ENCODE measurements at regions not wholly inside any gene's neighbourhood (a gene's known extent, or its start where the extent isn't known, plus 50 kb on each side); places are given as distances from the start of the nearest gene placed in this dataset.

DNA sequence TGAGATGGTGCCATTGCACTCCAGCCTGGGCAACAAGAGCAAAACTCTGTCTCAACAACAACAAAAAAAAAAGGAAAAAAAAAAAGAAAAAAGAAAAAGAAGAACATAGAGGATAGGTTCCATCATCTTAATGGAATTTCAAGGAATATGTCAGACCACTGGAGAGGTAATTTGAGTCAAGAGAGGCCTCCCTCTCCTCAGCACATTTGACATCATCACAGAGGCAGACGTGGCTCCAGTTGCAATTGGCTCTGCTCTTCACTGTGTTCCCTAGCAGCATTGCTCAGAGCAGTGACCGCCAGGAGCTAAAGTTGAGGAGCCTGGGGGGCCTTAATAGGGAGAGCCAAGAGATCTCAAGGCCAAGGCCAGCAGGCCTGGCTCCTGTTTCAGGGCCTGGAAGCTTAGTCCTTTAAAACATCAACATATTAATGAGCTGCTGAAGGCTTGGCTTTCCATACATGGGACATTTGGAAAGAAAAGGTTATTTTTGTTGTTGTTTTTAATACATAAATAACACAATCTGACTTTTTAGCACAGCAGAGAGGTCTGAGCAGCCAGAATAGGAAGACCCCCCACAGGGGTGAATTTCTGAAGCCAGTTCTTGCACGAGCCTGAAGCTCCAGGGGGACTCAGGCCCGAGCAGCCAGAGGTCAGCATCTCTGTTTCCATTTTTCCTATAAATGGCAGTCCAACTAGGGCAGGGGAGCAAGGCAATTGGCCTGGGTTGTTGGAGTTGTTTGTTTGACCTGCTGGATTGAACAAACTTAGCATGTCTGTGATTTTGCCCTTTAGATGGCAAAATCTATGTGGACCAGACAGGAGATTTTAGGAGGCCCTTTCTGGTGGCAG, 118.3 kb upstream of the FGGY start:
- H3K9ac ChIP-seq (ENCODE audit: insufficient read depth in 1 of 2, low read depth in 2 of 2, low read length in 2 of 2), result no peak overlapping the region
- WGBS (ENCODE audit: insufficient coverage, low coverage, missing lambda C conversion rate), result 12% methylated on average over 4 of the region's 4 CpGs

More for the DNA sequence above, 118.3 kb upstream of the FGGY start:
- H3K9me3 ChIP-seq (replicated peaks; ENCODE audit: control insufficient read depth, insufficient read depth, low read depth, low read length), result no peaks in the 10 kb centered on the region
- intact Hi-C loops (cut with micrococcal nuclease) (no loop called here), in situ Hi-C loops (cut with MboI) (no loop called here)
- no peaks in the 10 kb centered on the region for H3K79me2 ChIP-seq (ENCODE audit: control insufficient read depth, insufficient read depth, low read length)
- ChIA-PET POLR2A (interaction anchor here (1.6 kb wide), 1 partner anchor 11 kb away, joined by 4 read pairs; no protein-coding TSS in a partner anchor), CTCF (ENCODE audit: low intra/inter-chr PET ratio) (no interaction called here)
- no peak overlapping the region for H3K27ac ChIP-seq (ENCODE audit: extremely low read depth, low read depth, low read length)
- H3K36me3 ChIP-seq (ENCODE audit: control insufficient read depth, insufficient read depth, low read length), result no peaks in the 10 kb centered on the region
- no peak overlapping the region for H3K4me3 ChIP-seq
- no peak for TF ChIP-seq GTF2F1 (IDR thresholded peaks at IDR 0.05; ENCODE audit: low read depth, low read length)
- TF ChIP-seq ZNF76 (CRISPR knock-in tag; IDR thresholded peaks at IDR 0.05; ENCODE audit: borderline replicate concordance), result no peak
- TF ChIP-seq FOXA3 (CRISPR knock-in tag; conservative IDR thresholded peaks at IDR 0.05 in 1 of 2, IDR thresholded peaks at IDR 0.05 in 1 of 2), result no peak
- no peak for TF ChIP-seq ZNF583 (CRISPR knock-in tag; IDR thresholded peaks at IDR 0.05)
- no peak for TF ChIP-seq ETV1 (tag; conservative IDR thresholded peaks at IDR 0.05; ENCODE audit: low read depth)
- TF ChIP-seq, protein P1, sequence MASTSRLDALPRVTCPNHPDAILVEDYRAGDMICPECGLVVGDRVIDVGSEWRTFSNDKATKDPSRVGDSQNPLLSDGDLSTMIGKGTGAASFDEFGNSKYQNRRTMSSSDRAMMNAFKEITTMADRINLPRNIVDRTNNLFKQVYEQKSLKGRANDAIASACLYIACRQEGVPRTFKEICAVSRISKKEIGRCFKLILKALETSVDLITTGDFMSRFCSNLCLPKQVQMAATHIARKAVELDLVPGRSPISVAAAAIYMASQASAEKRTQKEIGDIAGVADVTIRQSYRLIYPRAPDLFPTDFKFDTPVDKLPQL (IDR thresholded peaks at IDR 0.05; ENCODE audit: extremely low read depth, insufficient read length), result no peak
- TF ChIP-seq SAFB (IDR thresholded peaks at IDR 0.05; ENCODE audit: borderline replicate concordance, low read depth, low read length), result no peak
- TF ChIP-seq CHD4 (IDR thresholded peaks at IDR 0.05; ENCODE audit: insufficient read depth, insufficient replicate concordance, low read depth, low read length, poor library complexity, severe bottlenecking), result no peak
- TF ChIP-seq, protein P2, sequence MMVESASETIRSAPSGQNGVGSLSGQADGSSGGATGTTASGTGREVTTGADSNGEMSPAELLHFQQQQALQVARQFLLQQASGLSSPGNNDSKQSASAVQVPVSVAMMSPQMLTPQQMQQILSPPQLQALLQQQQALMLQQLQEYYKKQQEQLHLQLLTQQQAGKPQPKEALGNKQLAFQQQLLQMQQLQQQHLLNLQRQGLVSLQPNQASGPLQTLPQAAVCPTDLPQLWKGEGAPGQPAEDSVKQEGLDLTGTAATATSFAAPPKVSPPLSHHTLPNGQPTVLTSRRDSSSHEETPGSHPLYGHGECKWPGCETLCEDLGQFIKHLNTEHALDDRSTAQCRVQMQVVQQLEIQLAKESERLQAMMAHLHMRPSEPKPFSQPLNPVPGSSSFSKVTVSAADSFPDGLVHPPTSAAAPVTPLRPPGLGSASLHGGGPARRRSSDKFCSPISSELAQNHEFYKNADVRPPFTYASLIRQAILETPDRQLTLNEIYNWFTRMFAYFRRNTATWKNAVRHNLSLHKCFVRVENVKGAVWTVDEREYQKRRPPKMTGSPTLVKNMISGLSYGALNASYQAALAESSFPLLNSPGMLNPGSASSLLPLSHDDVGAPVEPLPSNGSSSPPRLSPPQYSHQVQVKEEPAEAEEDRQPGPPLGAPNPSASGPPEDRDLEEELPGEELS (CRISPR knock-in tag; IDR thresholded peaks at IDR 0.05; ENCODE audit: borderline replicate concordance), result no peak
- TF ChIP-seq BDP1 (IDR thresholded peaks at IDR 0.05; ENCODE audit: insufficient read depth, insufficient read length), result no peak
- TF ChIP-seq PML (IDR thresholded peaks at IDR 0.05; ENCODE audit: low read length), result no peak
- TF ChIP-seq, protein P3, sequence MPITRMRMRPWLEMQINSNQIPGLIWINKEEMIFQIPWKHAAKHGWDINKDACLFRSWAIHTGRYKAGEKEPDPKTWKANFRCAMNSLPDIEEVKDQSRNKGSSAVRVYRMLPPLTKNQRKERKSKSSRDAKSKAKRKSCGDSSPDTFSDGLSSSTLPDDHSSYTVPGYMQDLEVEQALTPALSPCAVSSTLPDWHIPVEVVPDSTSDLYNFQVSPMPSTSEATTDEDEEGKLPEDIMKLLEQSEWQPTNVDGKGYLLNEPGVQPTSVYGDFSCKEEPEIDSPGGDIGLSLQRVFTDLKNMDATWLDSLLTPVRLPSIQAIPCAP (CRISPR knock-in tag; IDR thresholded peaks at IDR 0.05; ENCODE audit: borderline replicate concordance), result no peak
- no peak for TF ChIP-seq KLF6 (CRISPR knock-in tag; IDR thresholded peaks at IDR 0.05; ENCODE audit: borderline replicate concordance)
- no peak for TF ChIP-seq ARNT (IDR thresholded peaks at IDR 0.05)
- TF ChIP-seq TEAD4 (IDR thresholded peaks at IDR 0.05; ENCODE audit: low read length), result no peak
- TF ChIP-seq TEAD4 (CRISPR knock-in tag; IDR thresholded peaks at IDR 0.05; ENCODE audit: borderline replicate concordance), result no peak
- no peak for TF ChIP-seq MAFK (IDR thresholded peaks at IDR 0.05; ENCODE audit: low read length)
- TF ChIP-seq, protein P4, sequence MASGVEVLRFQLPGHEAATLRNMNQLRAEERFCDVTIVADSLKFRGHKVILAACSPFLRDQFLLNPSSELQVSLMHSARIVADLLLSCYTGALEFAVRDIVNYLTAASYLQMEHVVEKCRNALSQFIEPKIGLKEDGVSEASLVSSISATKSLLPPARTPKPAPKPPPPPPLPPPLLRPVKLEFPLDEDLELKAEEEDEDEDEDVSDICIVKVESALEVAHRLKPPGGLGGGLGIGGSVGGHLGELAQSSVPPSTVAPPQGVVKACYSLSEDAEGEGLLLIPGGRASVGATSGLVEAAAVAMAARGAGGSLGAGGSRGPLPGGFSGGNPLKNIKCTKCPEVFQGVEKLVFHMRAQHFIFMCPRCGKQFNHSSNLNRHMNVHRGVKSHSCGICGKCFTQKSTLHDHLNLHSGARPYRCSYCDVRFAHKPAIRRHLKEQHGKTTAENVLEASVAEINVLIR (CRISPR knock-in tag; IDR thresholded peaks at IDR 0.05), result no peak
- ATAC-seq, result no peak
- no peak for FAIRE-seq
- no peak for DNase-seq (ENCODE audit: extremely low read depth in 1 of 4, low spot score in 3 of 4)
- H4K20me1 ChIP-seq (replicated peaks; ENCODE audit: control insufficient read depth, insufficient read depth, low read length), result no peaks in the 10 kb centered on the region
- H3K4me2 ChIP-seq (ENCODE audit: insufficient read depth, low read length), result no peak overlapping the region
- no peaks in the 10 kb centered on the region for H3K4me1 ChIP-seq (replicated peaks in 1 of 2; ENCODE audit: control insufficient read depth in 2 of 2, insufficient read depth in 2 of 2, low read length in 2 of 2)
- 0 out of 5 replicates have a peak, but pooled peaks cover 0 to 4% of the 10 kb centered on the region in 2 experiments for H3K27me3 ChIP-seq (ENCODE audit: control insufficient read depth in 2 of 2, insufficient read depth in 2 of 2, low read length in 2 of 2)
- H3K9me1 ChIP-seq (ENCODE audit: control insufficient read depth, insufficient read depth, low read length), result no peaks in the 10 kb centered on the region
- H2AFZ ChIP-seq (ENCODE audit: low read depth, low read length), result no peak overlapping the region
- BruUV-seq (replicated peaks), result no TSS peak
